Parathyroid adenoma (tissue), 2 donors: ENCODE measurements at regions not wholly inside any gene's neighbourhood (a gene's known extent, or its start where the extent isn't known, plus 50 kb on each side); places are given as distances from the start of the nearest gene placed in this dataset.

ENCODE experiments used
- H2AFZ ChIP-seq: fragments of 300-600 bp; sonication (generic); one replicate; pipeline ENCODE4 v1.7.0; 2017; ENCODE audit warnings: antibody characterized with exemption, mild to moderate bottlenecking
- H3K27ac ChIP-seq: fragments of 300-600 bp; sonication (generic); one replicate; pipeline ENCODE4 v1.7.0; 2017
- H3K27me3 ChIP-seq: fragments of 300-600 bp; sonication (generic); one replicate; pipeline ENCODE4 v1.7.0; 2017; ENCODE audit warnings: low read length; ENCODE audit not compliant: control insufficient read depth, insufficient read depth
- H3K36me3 ChIP-seq: fragments of 300-600 bp; sonication (generic); one replicate; pipeline ENCODE4 v1.7.0; 2017; ENCODE audit warnings: low read length; ENCODE audit not compliant: control insufficient read depth, insufficient read depth
- H3K4me1 ChIP-seq: fragments of 300-600 bp; sonication (generic); one replicate; pipeline ENCODE4 v1.7.0; 2017; ENCODE audit warnings: control low read depth
- H3K4me2 ChIP-seq: fragments of 300-600 bp; sonication (generic); one replicate; pipeline ENCODE4 v1.7.0; 2017; ENCODE audit warnings: low read length
- H3K4me3 ChIP-seq: fragments of 300-600 bp; sonication (generic); one replicate; pipeline ENCODE4 v1.7.0; 2017; ENCODE audit warnings: low read depth, low read length
- H3K79me2 ChIP-seq: fragments of 300-600 bp; sonication (generic); one replicate; pipeline ENCODE4 v1.7.0; 2017; ENCODE audit warnings: control low read depth
- H3K9ac ChIP-seq: fragments of 300-600 bp; sonication (generic); one replicate; pipeline ENCODE4 v1.7.0; 2017; ENCODE audit warnings: mild to moderate bottlenecking
- H3K9me3 ChIP-seq: fragments of 300-600 bp; sonication (generic); one replicate; pipeline ENCODE4 v1.7.0; 2017; ENCODE audit warnings: low read length; ENCODE audit not compliant: control insufficient read depth
- CTCF ChIP-seq: fragments of 300-600 bp; sonication (generic); IDR thresholded peaks from one replicate; pipeline ENCODE4 v1.7.0; 2017; ENCODE audit warnings: antibody characterized with exemption, mild to moderate bottlenecking
- donor health status: primary hyperparathyroidism.

- Histone ChIP-seq H3K9ac (no peak overlapping the region), H3K4me1 (no peaks in the 10 kb centered on the region), H2AFZ (no peak overlapping the region), H3K27ac (no peak overlapping the region), H3K4me2 (no peak overlapping the region), H3K79me2 (no peaks in the 10 kb centered on the region), H3K27me3 (no peaks in the 10 kb centered on the region), H3K4me3 (no peak overlapping the region), H3K9me3 (no peaks in the 10 kb centered on the region), H3K36me3 (no peaks in the 10 kb centered on the region)
- no peak for TF ChIP-seq CTCF
Measured at GRCh38 chr22:47549741-47550340, 787.4 kb downstream of the TBC1D22A start.

- no peaks in the 10 kb centered on the region for H3K36me3 ChIP-seq
- no peak overlapping the region for H3K9ac ChIP-seq
- no peak overlapping the region for H2AFZ ChIP-seq
- H3K9me3 ChIP-seq = no peaks in the 10 kb centered on the region
- no peak overlapping the region for H3K4me2 ChIP-seq
- no peak overlapping the region for H3K4me3 ChIP-seq
- no peak for TF ChIP-seq CTCF
- H3K79me2 ChIP-seq = no peaks in the 10 kb centered on the region
- H3K27me3 ChIP-seq = no peaks in the 10 kb centered on the region
- H3K27ac ChIP-seq = no peak overlapping the region
- H3K4me1 ChIP-seq = no peaks in the 10 kb centered on the region
Measured at GRCh38 chr22:47548953-47549740, 786.7 kb downstream of the TBC1D22A start.

GRCh38 chr22:47547881-47548650 lies 785.6 kb downstream of the TBC1D22A start:
- H3K4me3 ChIP-seq = no peak overlapping the region
- TF ChIP-seq CTCF = no peak
- H3K4me2 ChIP-seq = no peak overlapping the region
- H3K9ac ChIP-seq = no peak overlapping the region
- no peaks in the 10 kb centered on the region for H3K36me3 ChIP-seq
- H3K4me1 ChIP-seq = no peaks in the 10 kb centered on the region
- H3K27me3 ChIP-seq = no peaks in the 10 kb centered on the region
- H3K27ac ChIP-seq = no peak overlapping the region
- H3K9me3 ChIP-seq = no peaks in the 10 kb centered on the region
- no peak overlapping the region for H2AFZ ChIP-seq
- H3K79me2 ChIP-seq = no peaks in the 10 kb centered on the region

GRCh38 chr22:47547239-47547661 lies 784.8 kb downstream of the TBC1D22A start:
- Histone ChIP-seq H3K9ac (no peak overlapping the region), H3K27me3 (no peaks in the 10 kb centered on the region), H3K4me3 (no peak overlapping the region), H3K4me1 (no peaks in the 10 kb centered on the region), H3K27ac (no peak overlapping the region), H3K36me3 (no peaks in the 10 kb centered on the region), H3K9me3 (no peaks in the 10 kb centered on the region), H3K79me2 (no peaks in the 10 kb centered on the region), H2AFZ (no peak overlapping the region), H3K4me2 (no peak overlapping the region)
- no peak for TF ChIP-seq CTCF
